SK-MEL-5 (cell line): ENCODE measurements at regions not wholly inside any gene's neighbourhood (a gene's known extent, or its start where the extent isn't known, plus 50 kb on each side); places are given as distances from the start of the nearest gene placed in this dataset.

Experiments used
- DNase-seq: peaks from one replicate; pipeline ENCODE4 v3.0.0-alpha.2; 2016; ENCODE audit warnings: low read depth, low spot score
- in situ Hi-C: cut with HindIII; loops from 2 replicates; pipeline ENCODE4 v1.10.0; 2016; ENCODE audit warnings: low sequenced_read_pairs, high pct_unique_total_duplicates, low pct_unique_long_range_greater_than_20kb

DNA sequence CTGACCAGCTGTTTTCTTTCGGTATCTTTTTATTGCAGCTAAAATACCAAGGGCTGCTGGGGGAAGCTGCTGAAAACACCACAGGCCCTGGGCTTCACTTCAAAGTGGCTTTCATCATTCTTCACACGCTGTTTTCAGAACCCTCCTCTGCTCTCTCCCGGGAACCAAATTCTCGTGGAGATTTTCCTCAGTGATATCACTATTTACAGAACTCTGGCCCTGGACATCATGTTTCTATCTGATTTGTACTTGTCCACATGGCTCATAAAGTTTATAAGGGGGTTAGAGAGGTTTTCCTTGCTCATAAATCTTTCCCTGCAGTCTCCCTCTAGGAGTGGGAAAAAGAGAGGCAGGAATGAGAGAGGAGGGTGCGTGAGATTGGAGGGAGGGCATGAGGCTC, 177.4 kb upstream of the NPVF start:
- no peak for DNase-seq
- in situ Hi-C loops: no loop called here

- no peak for DNase-seq
- in situ Hi-C loops: no loop called here
Observed at GRCh38 chr7:25407053-25407452, 178.8 kb upstream of the NPVF start.

DNA sequence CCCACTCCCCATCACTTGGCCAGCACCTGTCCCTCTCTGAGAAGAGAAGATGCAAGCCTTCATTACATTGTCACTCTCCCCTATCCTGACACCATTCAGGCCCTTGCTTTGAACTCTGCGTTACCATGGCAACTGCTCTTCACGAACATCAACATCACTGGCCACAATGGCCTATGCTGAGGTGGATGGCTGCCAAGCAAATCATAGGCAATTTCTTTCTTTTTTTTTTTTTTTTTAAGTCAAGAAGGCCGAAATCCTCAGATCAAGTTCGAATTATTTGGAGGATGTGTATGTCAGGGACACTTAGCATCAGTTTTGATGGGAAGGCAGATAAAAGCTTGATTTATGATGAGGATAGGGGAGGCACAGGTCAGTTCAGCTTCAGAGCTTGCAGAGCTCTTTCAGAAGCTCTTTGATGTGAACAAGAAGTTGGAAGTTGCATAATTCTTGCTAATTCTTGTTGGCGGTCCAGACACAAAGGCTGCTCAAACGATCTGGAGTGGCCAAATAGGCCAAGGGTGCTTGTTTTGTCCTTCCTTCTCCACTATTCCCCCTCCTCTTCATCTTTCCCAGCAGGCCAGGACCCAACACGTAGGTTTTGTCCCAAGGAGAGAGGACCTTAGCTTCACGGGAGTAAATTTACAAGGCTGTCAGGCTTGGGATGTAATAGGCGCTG, 179.9 kb upstream of the NPVF start:
- DNase-seq: no peak
- in situ Hi-C loops: no loop called here

GRCh38 chr7:25408876-25409275, 180.6 kb upstream of the NPVF start:
- in situ Hi-C loops: no loop called here
- DNase-seq: no peak

- in situ Hi-C loops: no loop called here
- DNase-seq: no peak
Observed at GRCh38 chr7:25409897-25410636, 181.8 kb upstream of the NPVF start.

- no peak for DNase-seq
- in situ Hi-C loops: no loop called here
Observed at GRCh38 chr7:25420771-25421170, 192.5 kb upstream of the NPVF start.

- DNase-seq: no peak
- in situ Hi-C loops: no loop called here
Observed at GRCh38 chr7:25424113-25424512, 195.8 kb upstream of the NPVF start.

- DNase-seq: no peak
- in situ Hi-C loops: no loop called here
Observed at GRCh38 chr7:25424855-25425254, 196.6 kb upstream of the NPVF start.

GRCh38 chr7:25427721-25428120, 199.4 kb upstream of the NPVF start:
- in situ Hi-C loops: no loop called here
- DNase-seq: no peak

DNA sequence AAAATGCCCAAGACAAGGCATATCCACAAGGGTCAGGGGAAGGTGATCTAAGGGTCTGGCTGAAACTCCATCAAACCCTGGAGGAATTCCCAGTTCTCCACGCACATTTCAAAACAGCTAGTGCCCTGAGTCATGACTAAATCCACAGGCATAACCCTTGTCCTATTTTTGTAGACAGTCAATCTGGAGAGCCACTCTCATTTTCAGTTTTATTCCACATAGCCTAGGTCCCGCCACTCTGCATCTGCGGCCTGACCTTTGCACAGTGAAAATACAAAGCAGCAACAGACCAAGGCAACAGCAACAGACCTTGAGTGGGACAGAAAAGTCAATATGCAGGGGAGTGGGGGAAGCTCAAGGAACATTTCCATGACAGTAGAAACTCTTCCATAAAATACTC, 201.4 kb upstream of the NPVF start:
- no peak for DNase-seq
- in situ Hi-C loops: no loop called here

- no peak for DNase-seq
- in situ Hi-C loops: no loop called here
Observed at GRCh38 chr7:25430200-25430931, 202.1 kb upstream of the NPVF start.

GRCh38 chr7:25431956-25432450, 203.7 kb upstream of the NPVF start:
- no peak for DNase-seq
- in situ Hi-C loops: no loop called here

- no peak for DNase-seq
- in situ Hi-C loops: no loop called here
Observed at GRCh38 chr7:25432807-25433206, 204.5 kb upstream of the NPVF start.

- in situ Hi-C loops: no loop called here
- DNase-seq: no peak
Observed at GRCh38 chr7:25436413-25436812, 208.1 kb upstream of the NPVF start.

GRCh38 chr7:25437308-25437707, 209.0 kb upstream of the NPVF start:
- in situ Hi-C loops: no loop called here
- no peak for DNase-seq

DNA sequence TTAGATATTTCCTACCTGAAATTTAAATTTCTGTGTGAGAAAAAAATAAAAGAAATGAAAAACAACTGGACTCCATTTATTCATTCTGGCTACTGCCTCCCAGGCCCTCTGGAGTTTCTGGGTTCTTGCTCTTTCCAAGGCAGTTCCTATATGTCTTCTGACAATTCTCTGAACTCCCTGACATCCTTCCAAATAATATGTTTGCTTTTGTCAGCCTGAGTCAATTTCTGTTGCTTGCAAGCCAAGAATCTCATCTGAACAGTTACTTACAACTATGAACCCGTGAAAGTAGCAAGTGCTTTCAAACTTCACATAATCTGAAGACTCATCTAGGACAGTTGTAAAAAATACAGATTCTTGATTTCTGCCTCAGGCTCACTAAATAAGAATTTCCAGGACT, 216.7 kb upstream of the NPVF start:
- in situ Hi-C loops: no loop called here
- DNase-seq: no peak

- in situ Hi-C loops: no loop called here
- DNase-seq: no peak
Observed at GRCh38 chr7:25448301-25448700, 220.0 kb upstream of the NPVF start.

GRCh38 chr7:25454020-25454419, 225.7 kb upstream of the NPVF start:
- DNase-seq: no peak
- in situ Hi-C loops: no loop called here
